ENCODE measurements at regions not wholly inside any gene's neighbourhood (a gene's known extent, or its start where the extent isn't known, plus 50 kb on each side); places are given as distances from the start of the nearest gene placed in this dataset.
"Not testable (repeated sequence)": the region's sequence is repeated elsewhere in the genome, so short reads cannot be mapped to it uniquely, and the experiment has no call there.

DNA sequence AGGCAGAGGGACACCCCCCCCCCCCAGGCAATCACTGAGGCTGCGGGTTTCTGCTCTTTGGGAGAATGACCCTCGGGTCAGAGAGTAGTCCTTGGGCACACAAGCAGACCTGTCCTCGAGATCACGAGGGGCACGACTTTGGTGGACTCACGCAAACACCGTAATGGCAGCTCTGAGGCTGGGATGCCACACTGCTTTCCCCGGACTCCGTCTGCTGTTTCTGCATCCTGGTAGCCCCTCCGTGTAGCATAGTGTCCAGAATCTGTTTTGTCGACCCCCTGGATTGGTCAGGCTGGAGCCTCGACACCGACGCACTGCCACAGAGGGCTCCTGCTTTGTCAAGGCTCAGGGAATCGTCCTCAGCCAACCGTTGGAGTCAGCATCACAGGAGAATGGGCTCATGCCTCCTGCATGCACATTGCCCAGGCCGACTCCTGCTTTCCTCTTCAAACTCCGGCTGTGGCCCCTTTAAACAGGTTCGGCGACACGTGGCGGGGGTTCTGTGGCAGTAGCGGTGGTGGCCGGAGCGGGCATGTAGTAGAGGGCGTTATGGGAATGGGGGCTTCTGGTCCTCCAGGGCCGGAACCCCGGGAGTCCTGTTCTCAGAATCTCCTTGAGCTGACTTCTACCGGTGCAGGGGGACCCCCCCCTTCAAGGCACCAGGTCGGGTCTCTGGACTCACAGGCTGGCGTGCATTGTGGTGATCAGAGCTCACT lies 205.3 kb downstream of the ZNF716 start:
- 65% methylated on average over 17 of the region's 31 CpGs; no CpG with 5 or more reads in 1 of the 2 experiments for whole genome bisulfite sequencing, 2 experiments (ENCODE audit: extremely low coverage in 2 of 2, insufficient read length in 1 of 2)

GRCh38 chr7:57659226-57659625 lies 209.2 kb downstream of the ZNF716 start:
- H3K27ac ChIP-seq (ENCODE audit: insufficient read depth, low read length); H3K79me1 ChIP-seq (ENCODE audit: low read depth in 1 of 2, low read length in 2 of 2); BruUV-seq (replicated peaks); CTCF ChIA-PET; dilution Hi-C loops (cut with HindIII; ENCODE audit: low sequenced_read_pairs, unreplicated experiment); H4K91ac ChIP-seq (ENCODE audit: insufficient read depth, low read depth, low read length); H2BK5ac ChIP-seq (ENCODE audit: low read depth, low read length, poor library complexity, severe bottlenecking); DNase-seq; POLR2A ChIA-PET (ENCODE audit: unreplicated experiment); H3K4ac ChIP-seq (ENCODE audit: low read depth, low read length); H3K56ac ChIP-seq (ENCODE audit: extremely low read depth, insufficient read depth, low read length); H2BK120ac ChIP-seq (ENCODE audit: low read depth, low read length); H3K9ac ChIP-seq (ENCODE audit: low read depth, low read length); H3K14ac ChIP-seq (replicated peaks; ENCODE audit: low read depth, low read length); intact Hi-C loops (cut with micrococcal nuclease); ATAC-seq (ENCODE audit: low read depth); H3K36me3 ChIP-seq (ENCODE audit: control insufficient read depth, insufficient read depth, low read length); H3K4me3 ChIP-seq (ENCODE audit: insufficient read depth, low read depth, low read length); H2AK9ac ChIP-seq (replicated peaks; ENCODE audit: low read depth, low read length, poor library complexity); H4K8ac ChIP-seq (ENCODE audit: low read depth in 2 of 2, low read length in 2 of 2); H4K5ac ChIP-seq (ENCODE audit: low read depth, low read length); H3K23ac ChIP-seq (ENCODE audit: low read depth, low read length); H2BK15ac ChIP-seq (ENCODE audit: low read depth, low read length); H3K4me1 ChIP-seq (ENCODE audit: control insufficient read depth, insufficient read depth, low read length); H2BK20ac ChIP-seq (ENCODE audit: low read depth, low read length); H3K27me3 ChIP-seq (ENCODE audit: control insufficient read depth, insufficient read depth, low read length); H2AFZ ChIP-seq (replicated peaks; ENCODE audit: low read length, poor library complexity); H4K20me1 ChIP-seq (ENCODE audit: insufficient read depth, low read length); H3K18ac ChIP-seq (ENCODE audit: low read depth, low read length); H3K9me1 ChIP-seq (ENCODE audit: insufficient read depth, low read length); H3K4me2 ChIP-seq (ENCODE audit: low read depth, low read length); H2AK5ac ChIP-seq (ENCODE audit: low read depth, low read length): not testable (repeated sequence)
- in situ Hi-C loops (cut with MboI; ENCODE audit: low sequenced_read_pairs) = loop anchor here (25.0 kb wide), 1 partner anchor 153 kb away; no protein-coding TSS in a partner anchor
- peaks cover 13% of the 10 kb centered on the region for H3K9me3 ChIP-seq (ENCODE audit: control insufficient read depth, insufficient read depth, low read length)
- WGBS, 2 experiments (ENCODE audit: extremely low coverage in 2 of 2, insufficient read length in 1 of 2) = 0% methylated on average over 2 of the region's 4 CpGs; no CpG with 5 or more reads in 1 of the 2 experiments

More for the DNA sequence above, 205.3 kb downstream of the ZNF716 start:
- H3K9me3 ChIP-seq (ENCODE audit: control insufficient read depth, insufficient read depth, low read length) = peaks cover 45% of the 10 kb centered on the region
- H3K27ac ChIP-seq (ENCODE audit: insufficient read depth, low read length); H2BK15ac ChIP-seq (ENCODE audit: low read depth, low read length); H2AK5ac ChIP-seq (ENCODE audit: low read depth, low read length); H3K18ac ChIP-seq (ENCODE audit: low read depth, low read length); DNase-seq; H2BK20ac ChIP-seq (ENCODE audit: low read depth, low read length); H2BK120ac ChIP-seq (ENCODE audit: low read depth, low read length); H3K36me3 ChIP-seq (ENCODE audit: control insufficient read depth, insufficient read depth, low read length); H2AK9ac ChIP-seq (replicated peaks; ENCODE audit: low read depth, low read length, poor library complexity); H3K14ac ChIP-seq (replicated peaks; ENCODE audit: low read depth, low read length); intact Hi-C loops (cut with micrococcal nuclease); H3K56ac ChIP-seq (ENCODE audit: extremely low read depth, insufficient read depth, low read length); H3K23ac ChIP-seq (ENCODE audit: low read depth, low read length); BruUV-seq (replicated peaks); POLR2A ChIA-PET (ENCODE audit: unreplicated experiment); H3K9me1 ChIP-seq (ENCODE audit: insufficient read depth, low read length); H3K4me1 ChIP-seq (ENCODE audit: control insufficient read depth, insufficient read depth, low read length); H3K4me2 ChIP-seq (ENCODE audit: low read depth, low read length); H3K4ac ChIP-seq (ENCODE audit: low read depth, low read length); ATAC-seq (ENCODE audit: low read depth); H2BK5ac ChIP-seq (ENCODE audit: low read depth, low read length, poor library complexity, severe bottlenecking); H4K8ac ChIP-seq (ENCODE audit: low read depth in 2 of 2, low read length in 2 of 2); H3K79me1 ChIP-seq (ENCODE audit: low read depth in 1 of 2, low read length in 2 of 2); dilution Hi-C loops (cut with HindIII; ENCODE audit: low sequenced_read_pairs, unreplicated experiment); CTCF ChIA-PET; H4K20me1 ChIP-seq (ENCODE audit: insufficient read depth, low read length); H4K91ac ChIP-seq (ENCODE audit: insufficient read depth, low read depth, low read length); H3K9ac ChIP-seq (ENCODE audit: low read depth, low read length); H3K4me3 ChIP-seq (ENCODE audit: insufficient read depth, low read depth, low read length); H4K5ac ChIP-seq (ENCODE audit: low read depth, low read length); H3K27me3 ChIP-seq (ENCODE audit: control insufficient read depth, insufficient read depth, low read length); H2AFZ ChIP-seq (replicated peaks; ENCODE audit: low read length, poor library complexity): not testable (repeated sequence)
- in situ Hi-C loops (cut with MboI; ENCODE audit: low sequenced_read_pairs) = loop anchor here (25.0 kb wide), 1 partner anchor 157 kb away; no protein-coding TSS in a partner anchor

Measured in IMR-90 (cell line).